ENCODE measurements at regions not wholly inside any gene's neighbourhood (a gene's known extent, or its start where the extent isn't known, plus 50 kb on each side); places are given as distances from the start of the nearest gene placed in this dataset.

DNA sequence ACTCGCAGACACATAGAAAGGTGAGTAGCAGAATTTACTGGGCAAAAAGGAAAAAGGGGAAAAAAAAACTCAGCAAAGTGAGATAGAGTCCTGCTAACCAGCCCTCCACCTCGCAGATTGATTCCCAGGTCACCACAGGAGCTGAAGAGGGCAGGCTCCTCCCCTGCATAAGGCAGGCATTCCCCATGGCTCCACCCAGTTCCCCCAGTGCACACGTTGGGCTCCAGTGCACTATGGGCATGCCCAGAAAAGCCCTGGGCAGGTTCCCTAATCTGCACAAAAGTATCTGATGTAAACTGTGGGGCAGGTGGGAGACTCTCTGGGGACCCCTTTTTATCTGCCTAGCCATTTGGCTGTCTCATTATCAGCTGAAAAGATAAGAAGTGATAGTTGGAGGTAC lies 461.2 kb upstream of the TMEFF2 start (continued):
- TF ChIP-seq, protein P1, sequence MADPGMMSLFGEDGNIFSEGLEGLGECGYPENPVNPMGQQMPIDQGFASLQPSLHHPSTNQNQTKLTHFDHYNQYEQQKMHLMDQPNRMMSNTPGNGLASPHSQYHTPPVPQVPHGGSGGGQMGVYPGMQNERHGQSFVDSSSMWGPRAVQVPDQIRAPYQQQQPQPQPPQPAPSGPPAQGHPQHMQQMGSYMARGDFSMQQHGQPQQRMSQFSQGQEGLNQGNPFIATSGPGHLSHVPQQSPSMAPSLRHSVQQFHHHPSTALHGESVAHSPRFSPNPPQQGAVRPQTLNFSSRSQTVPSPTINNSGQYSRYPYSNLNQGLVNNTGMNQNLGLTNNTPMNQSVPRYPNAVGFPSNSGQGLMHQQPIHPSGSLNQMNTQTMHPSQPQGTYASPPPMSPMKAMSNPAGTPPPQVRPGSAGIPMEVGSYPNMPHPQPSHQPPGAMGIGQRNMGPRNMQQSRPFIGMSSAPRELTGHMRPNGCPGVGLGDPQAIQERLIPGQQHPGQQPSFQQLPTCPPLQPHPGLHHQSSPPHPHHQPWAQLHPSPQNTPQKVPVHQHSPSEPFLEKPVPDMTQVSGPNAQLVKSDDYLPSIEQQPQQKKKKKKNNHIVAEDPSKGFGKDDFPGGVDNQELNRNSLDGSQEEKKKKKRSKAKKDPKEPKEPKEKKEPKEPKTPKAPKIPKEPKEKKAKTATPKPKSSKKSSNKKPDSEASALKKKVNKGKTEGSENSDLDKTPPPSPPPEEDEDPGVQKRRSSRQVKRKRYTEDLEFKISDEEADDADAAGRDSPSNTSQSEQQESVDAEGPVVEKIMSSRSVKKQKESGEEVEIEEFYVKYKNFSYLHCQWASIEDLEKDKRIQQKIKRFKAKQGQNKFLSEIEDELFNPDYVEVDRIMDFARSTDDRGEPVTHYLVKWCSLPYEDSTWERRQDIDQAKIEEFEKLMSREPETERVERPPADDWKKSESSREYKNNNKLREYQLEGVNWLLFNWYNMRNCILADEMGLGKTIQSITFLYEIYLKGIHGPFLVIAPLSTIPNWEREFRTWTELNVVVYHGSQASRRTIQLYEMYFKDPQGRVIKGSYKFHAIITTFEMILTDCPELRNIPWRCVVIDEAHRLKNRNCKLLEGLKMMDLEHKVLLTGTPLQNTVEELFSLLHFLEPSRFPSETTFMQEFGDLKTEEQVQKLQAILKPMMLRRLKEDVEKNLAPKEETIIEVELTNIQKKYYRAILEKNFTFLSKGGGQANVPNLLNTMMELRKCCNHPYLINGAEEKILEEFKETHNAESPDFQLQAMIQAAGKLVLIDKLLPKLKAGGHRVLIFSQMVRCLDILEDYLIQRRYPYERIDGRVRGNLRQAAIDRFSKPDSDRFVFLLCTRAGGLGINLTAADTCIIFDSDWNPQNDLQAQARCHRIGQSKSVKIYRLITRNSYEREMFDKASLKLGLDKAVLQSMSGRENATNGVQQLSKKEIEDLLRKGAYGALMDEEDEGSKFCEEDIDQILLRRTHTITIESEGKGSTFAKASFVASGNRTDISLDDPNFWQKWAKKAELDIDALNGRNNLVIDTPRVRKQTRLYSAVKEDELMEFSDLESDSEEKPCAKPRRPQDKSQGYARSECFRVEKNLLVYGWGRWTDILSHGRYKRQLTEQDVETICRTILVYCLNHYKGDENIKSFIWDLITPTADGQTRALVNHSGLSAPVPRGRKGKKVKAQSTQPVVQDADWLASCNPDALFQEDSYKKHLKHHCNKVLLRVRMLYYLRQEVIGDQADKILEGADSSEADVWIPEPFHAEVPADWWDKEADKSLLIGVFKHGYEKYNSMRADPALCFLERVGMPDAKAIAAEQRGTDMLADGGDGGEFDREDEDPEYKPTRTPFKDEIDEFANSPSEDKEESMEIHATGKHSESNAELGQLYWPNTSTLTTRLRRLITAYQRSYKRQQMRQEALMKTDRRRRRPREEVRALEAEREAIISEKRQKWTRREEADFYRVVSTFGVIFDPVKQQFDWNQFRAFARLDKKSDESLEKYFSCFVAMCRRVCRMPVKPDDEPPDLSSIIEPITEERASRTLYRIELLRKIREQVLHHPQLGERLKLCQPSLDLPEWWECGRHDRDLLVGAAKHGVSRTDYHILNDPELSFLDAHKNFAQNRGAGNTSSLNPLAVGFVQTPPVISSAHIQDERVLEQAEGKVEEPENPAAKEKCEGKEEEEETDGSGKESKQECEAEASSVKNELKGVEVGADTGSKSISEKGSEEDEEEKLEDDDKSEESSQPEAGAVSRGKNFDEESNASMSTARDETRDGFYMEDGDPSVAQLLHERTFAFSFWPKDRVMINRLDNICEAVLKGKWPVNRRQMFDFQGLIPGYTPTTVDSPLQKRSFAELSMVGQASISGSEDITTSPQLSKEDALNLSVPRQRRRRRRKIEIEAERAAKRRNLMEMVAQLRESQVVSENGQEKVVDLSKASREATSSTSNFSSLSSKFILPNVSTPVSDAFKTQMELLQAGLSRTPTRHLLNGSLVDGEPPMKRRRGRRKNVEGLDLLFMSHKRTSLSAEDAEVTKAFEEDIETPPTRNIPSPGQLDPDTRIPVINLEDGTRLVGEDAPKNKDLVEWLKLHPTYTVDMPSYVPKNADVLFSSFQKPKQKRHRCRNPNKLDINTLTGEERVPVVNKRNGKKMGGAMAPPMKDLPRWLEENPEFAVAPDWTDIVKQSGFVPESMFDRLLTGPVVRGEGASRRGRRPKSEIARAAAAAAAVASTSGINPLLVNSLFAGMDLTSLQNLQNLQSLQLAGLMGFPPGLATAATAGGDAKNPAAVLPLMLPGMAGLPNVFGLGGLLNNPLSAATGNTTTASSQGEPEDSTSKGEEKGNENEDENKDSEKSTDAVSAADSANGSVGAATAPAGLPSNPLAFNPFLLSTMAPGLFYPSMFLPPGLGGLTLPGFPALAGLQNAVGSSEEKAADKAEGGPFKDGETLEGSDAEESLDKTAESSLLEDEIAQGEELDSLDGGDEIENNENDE (IDR thresholded peaks at IDR 0.05; ENCODE audit: insufficient replicate concordance, low read length), result no peak
- TF ChIP-seq SUZ12 (IDR thresholded peaks at IDR 0.05; ENCODE audit: low read length) (no peak), PHF8 (conservative IDR thresholded peaks at IDR 0.05; ENCODE audit: low read depth, low read length) (no peak), CBX5 (IDR thresholded peaks at IDR 0.05; ENCODE audit: low read depth, low read length) (no peak), CEBPB (IDR thresholded peaks at IDR 0.05; ENCODE audit: low read depth, low read length) (no peak), SIN3A (conservative IDR thresholded peaks at IDR 0.05 in 1 of 2, IDR thresholded peaks at IDR 0.05 in 1 of 2; ENCODE audit: low read depth in 1 of 2, low read length in 2 of 2) (no peak), RNF2 (IDR thresholded peaks at IDR 0.05; ENCODE audit: borderline replicate concordance, low read depth, low read length, missing control alignments, poor library complexity, severe bottlenecking) (no peak)
- TF ChIP-seq, protein P2, sequence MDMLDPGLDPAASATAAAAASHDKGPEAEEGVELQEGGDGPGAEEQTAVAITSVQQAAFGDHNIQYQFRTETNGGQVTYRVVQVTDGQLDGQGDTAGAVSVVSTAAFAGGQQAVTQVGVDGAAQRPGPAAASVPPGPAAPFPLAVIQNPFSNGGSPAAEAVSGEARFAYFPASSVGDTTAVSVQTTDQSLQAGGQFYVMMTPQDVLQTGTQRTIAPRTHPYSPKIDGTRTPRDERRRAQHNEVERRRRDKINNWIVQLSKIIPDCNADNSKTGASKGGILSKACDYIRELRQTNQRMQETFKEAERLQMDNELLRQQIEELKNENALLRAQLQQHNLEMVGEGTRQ (IDR thresholded peaks at IDR 0.05; ENCODE audit: low read length), result no peak
